Omental fat pad (tissue), 3 donors: ENCODE measurements at regions not wholly inside any gene's neighbourhood (a gene's known extent, or its start where the extent isn't known, plus 50 kb on each side); places are given as distances from the start of the nearest gene placed in this dataset.

Source experiments
- ATAC-seq: fragments of 150-250 bp; one replicate; pipeline ENCODE4 v1.9.1; 2016; ENCODE audit warnings: mild to moderate bottlenecking, moderate library complexity; ENCODE audit not compliant: low FRiP score
- DNase-seq: peaks from one replicate; pipeline ENCODE4 v3.0.0-alpha.2; 2019; ENCODE audit warnings: low spot score
- TF ChIP-seq, protein P1 (sequence below), 3 donors: fragments of 450-650 bp; IDR thresholded peaks; one replicate each; pipeline ENCODE4 v1.5.1; 2016 to 2017; ENCODE audit warnings: antibody characterized with exemption in 3 of 3, mild to moderate bottlenecking in 3 of 3, moderate library complexity in 2 of 3

DNA sequence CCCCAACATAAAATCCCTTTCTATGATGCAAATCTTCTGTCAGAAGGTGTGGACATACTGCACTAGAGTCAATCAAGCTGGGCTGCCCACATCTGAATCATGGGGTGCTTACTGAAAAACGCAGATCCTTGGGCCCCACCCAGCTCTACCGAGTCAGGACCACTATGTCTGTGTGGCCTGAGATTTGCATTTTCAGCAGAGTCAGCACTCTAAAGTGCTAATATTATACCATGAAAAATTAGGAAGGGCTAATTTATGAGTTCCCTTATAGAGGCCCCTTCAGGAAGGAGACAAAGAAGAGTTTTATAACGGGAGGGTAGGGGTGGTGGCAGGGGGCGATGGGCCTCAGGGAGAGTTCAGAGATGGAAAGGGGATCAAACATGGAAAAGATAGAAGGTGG lies 163.3 kb upstream of the NABP1 start:
- ATAC-seq, result no peak
- TF ChIP-seq, protein P1, sequence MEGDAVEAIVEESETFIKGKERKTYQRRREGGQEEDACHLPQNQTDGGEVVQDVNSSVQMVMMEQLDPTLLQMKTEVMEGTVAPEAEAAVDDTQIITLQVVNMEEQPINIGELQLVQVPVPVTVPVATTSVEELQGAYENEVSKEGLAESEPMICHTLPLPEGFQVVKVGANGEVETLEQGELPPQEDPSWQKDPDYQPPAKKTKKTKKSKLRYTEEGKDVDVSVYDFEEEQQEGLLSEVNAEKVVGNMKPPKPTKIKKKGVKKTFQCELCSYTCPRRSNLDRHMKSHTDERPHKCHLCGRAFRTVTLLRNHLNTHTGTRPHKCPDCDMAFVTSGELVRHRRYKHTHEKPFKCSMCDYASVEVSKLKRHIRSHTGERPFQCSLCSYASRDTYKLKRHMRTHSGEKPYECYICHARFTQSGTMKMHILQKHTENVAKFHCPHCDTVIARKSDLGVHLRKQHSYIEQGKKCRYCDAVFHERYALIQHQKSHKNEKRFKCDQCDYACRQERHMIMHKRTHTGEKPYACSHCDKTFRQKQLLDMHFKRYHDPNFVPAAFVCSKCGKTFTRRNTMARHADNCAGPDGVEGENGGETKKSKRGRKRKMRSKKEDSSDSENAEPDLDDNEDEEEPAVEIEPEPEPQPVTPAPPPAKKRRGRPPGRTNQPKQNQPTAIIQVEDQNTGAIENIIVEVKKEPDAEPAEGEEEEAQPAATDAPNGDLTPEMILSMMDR (IDR thresholded peaks at IDR 0.05), result no peak
- no peak for DNase-seq

DNA sequence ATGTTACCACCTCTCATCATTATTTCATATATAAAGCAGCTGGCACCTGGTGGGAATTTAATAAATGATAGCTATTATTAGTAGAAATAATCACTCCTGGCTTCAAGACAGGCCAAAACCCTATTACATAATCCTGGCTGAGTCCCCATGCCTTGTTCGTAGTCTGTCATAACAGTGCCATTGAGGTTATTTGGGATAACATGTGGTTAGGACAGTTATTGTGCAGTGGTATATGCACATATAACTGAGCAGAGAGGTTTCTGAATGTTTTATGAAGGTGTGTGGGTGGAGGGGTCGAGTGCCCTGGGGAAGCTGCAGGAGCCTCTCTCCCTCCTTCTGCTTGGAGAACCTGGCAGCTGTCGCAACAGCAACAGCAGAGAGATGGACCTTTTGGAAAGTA lies 162.4 kb upstream of the NABP1 start:
- TF ChIP-seq, protein P1 (IDR thresholded peaks at IDR 0.05), result no peak
- ATAC-seq (no peak), DNase-seq (no peak)

- TF ChIP-seq, protein P1 (IDR thresholded peaks at IDR 0.05), result no peak
- ATAC-seq (no peak), DNase-seq (no peak)
These were observed 161.7 kb upstream of the NABP1 start for GRCh38 chr2:191516260-191516659.

DNA sequence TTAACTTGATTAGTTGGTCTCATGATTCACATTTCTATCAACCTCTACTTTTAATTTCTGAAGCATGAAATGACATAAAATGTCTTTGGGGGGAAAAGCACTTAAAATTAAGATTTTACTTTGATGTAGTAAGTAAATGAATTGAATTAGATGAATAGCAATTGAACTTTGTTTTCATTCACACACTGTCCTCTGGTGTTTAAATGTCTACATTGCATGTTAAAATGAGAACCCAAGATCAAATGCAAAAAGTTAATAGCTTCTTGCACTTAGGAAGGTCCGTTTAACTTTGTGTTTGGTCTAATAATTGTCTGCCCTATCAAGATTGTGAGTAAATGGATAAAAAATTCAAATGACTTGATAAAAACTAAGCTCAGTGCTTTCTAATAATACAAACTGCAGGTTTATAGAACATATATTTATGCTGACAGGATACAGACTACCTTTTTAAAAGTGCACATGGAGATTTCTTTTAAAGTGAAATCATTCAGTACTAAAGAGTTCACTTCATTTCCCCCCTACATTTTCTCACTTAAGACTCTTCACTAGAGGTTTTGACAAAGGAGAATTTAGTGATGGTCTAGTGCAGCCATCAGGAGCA lies 156.2 kb upstream of the NABP1 start:
- TF ChIP-seq, protein P1 (IDR thresholded peaks at IDR 0.05), result peak in 1 of 3 donors; percentile 19
- DNase-seq (no peak), ATAC-seq (no peak)

DNA sequence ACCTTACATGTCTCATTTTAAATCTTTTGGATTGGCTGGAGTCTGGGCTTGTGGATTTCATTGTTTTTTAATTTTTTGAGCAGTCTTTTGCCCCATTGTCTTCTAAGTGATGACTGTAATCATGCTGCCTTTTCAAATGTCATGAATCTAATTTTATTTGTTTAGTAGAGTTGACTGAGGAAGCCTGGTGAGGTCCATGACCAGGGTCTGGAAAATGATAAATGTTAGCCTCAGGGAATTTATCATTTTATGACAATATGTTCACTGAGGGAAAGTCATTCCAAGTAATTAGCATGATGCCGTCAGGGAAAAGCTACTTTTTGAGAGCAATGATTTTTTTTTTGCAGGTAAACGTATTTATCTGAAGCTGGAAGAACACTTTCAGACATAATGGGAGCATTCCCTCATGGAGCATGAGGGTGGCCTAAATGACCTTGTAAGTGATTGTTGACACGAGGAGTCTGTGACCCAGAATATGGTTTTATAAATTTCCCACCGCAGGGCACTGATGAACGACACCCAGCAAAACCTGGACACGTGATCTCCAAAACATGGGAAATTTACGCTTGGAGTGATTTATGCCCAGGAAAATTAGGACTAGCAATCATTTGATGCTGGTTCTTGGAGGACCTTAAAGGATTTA lies 155.3 kb upstream of the NABP1 start:
- DNase-seq (no peak), ATAC-seq (no peak)
- TF ChIP-seq, protein P1 (IDR thresholded peaks at IDR 0.05), result no peak

GRCh38 chr2:191526091-191526490 lies 151.8 kb upstream of the NABP1 start:
- ATAC-seq (no peak), DNase-seq (no peak)
- TF ChIP-seq, protein P1 (IDR thresholded peaks at IDR 0.05), result no peak

GRCh38 chr2:191526536-191526935 lies 151.4 kb upstream of the NABP1 start:
- TF ChIP-seq, protein P1 (IDR thresholded peaks at IDR 0.05), result no peak
- DNase-seq (no peak), ATAC-seq (no peak)
